WTC11 (cell line): ENCODE measurements at regions not wholly inside any gene's neighbourhood (a gene's known extent, or its start where the extent isn't known, plus 50 kb on each side); places are given as distances from the start of the nearest gene placed in this dataset.

Source experiments
- CREB1 ChIP-seq: sonication (generic); formaldehyde crosslinking; IDR thresholded peaks from 2 replicates; pipeline ENCODE4 v1.8.0; 2023; ENCODE audit warnings: mild to moderate bottlenecking, missing genetic modification reagents
- CTCF ChIP-seq: fragments of 200-600 bp; IDR thresholded peaks from 2 replicates; pipeline ENCODE4 v1.8.0; 2022; ENCODE audit warnings: antibody characterized with exemption
- E2F5 ChIP-seq: sonication (generic); formaldehyde crosslinking; IDR thresholded peaks from 2 replicates; pipeline ENCODE4 v1.8.1; 2022; ENCODE audit warnings: mild to moderate bottlenecking, moderate library complexity, missing genetic modification reagents
- FOXP1 ChIP-seq: sonication (generic); formaldehyde crosslinking; IDR thresholded peaks from 2 replicates; pipeline ENCODE4 v1.8.0; 2022; ENCODE audit warnings: missing genetic modification reagents, mild to moderate bottlenecking, moderate library complexity, borderline replicate concordance
- NR1H2 ChIP-seq: sonication (generic); formaldehyde crosslinking; IDR thresholded peaks from 2 replicates; pipeline ENCODE4 v1.9.0; 2021; ENCODE audit warnings: mild to moderate bottlenecking, moderate library complexity, missing genetic modification reagents
- SOX15 ChIP-seq: fragments of 250-450 bp; sonication (Bioruptor Pico); IDR thresholded peaks from 2 replicates; pipeline ENCODE4 v1.9.0; 2021; ENCODE audit warnings: mild to moderate bottlenecking
- ZBTB21 ChIP-seq: sonication (generic); formaldehyde crosslinking; IDR thresholded peaks from 2 replicates; pipeline ENCODE4 v1.8.1; 2023; ENCODE audit warnings: mild to moderate bottlenecking, missing genetic modification reagents, borderline replicate concordance
- ZBTB43 ChIP-seq: sonication (generic); formaldehyde crosslinking; IDR thresholded peaks from 2 replicates; pipeline ENCODE4 v1.8.1; 2023; ENCODE audit warnings: mild to moderate bottlenecking, missing genetic modification reagents
- ZNF232 ChIP-seq: sonication (generic); formaldehyde crosslinking; IDR thresholded peaks from 2 replicates; pipeline ENCODE4 v1.8.0; 2022; ENCODE audit warnings: mild to moderate bottlenecking, missing genetic modification reagents

GRCh38 chr4:116942315-116942714 lies 143.1 kb downstream of the TRAM1L1 start:
- TF ChIP-seq FOXP1 (CRISPR knock-in tag): no peak
- no peak for TF ChIP-seq ZNF232 (CRISPR knock-in tag)
- no peak for TF ChIP-seq NR1H2 (CRISPR knock-in tag)
- TF ChIP-seq CTCF: no peak
- no peak for TF ChIP-seq E2F5
- no peak for TF ChIP-seq ZBTB43 (CRISPR knock-in tag)
- TF ChIP-seq ZBTB21: no peak
- TF ChIP-seq CREB1: no peak
- TF ChIP-seq SOX15: no peak
